Fibroblast of pulmonary artery (primary cell): ENCODE measurements at regions not wholly inside any gene's neighbourhood (a gene's known extent, or its start where the extent isn't known, plus 50 kb on each side); places are given as distances from the start of the nearest gene placed in this dataset.
A peak's percentile ranks its signal among the peaks of the same experiment; 100 is the strongest.

ENCODE experiments used
- DNase-seq: peaks from one replicate; pipeline ENCODE4 v3.0.0-alpha.2; 2010; ENCODE audit warnings: low read depth
- H3K4me3 ChIP-seq: replicated peaks from 2 replicates; pipeline ENCODE4 v1.5.1; 2011; ENCODE audit warnings: low read depth, mild to moderate bottlenecking, control low read depth, low read length, moderate library complexity
- CTCF ChIP-seq: IDR thresholded peaks from 2 replicates; pipeline ENCODE4 v1.5.1; 2011; ENCODE audit warnings: mild to moderate bottlenecking, control low read depth, low read length, inconsistent platforms; ENCODE audit errors: missing control alignments

- DNase-seq: no peak
- no peak overlapping the region for H3K4me3 ChIP-seq
- TF ChIP-seq CTCF: no peak
These were observed 479.7 kb downstream of the TXNL1 start for GRCh38 chr18:56158676-56159075.

GRCh38 chr18:56157541-56157940, 480.9 kb downstream of the TXNL1 start:
- DNase-seq: no peak
- no peak for TF ChIP-seq CTCF
- no peak overlapping the region for H3K4me3 ChIP-seq

- DNase-seq: no peak
- no peak for TF ChIP-seq CTCF
- H3K4me3 ChIP-seq: no peak overlapping the region
These were observed 485.7 kb downstream of the TXNL1 start for GRCh38 chr18:56152551-56153310.

- DNase-seq: peak; percentile 35
- no peak overlapping the region for H3K4me3 ChIP-seq
- TF ChIP-seq CTCF: no peak
These were observed 490.0 kb downstream of the TXNL1 start for GRCh38 chr18:56148373-56148772.

- H3K4me3 ChIP-seq: no peak overlapping the region
- TF ChIP-seq CTCF: no peak
These were observed 491.8 kb downstream of the TXNL1 start for GRCh38 chr18:56146565-56146964.

GRCh38 chr18:56142001-56142400, 496.4 kb downstream of the TXNL1 start:
- TF ChIP-seq CTCF: no peak
- no peak overlapping the region for H3K4me3 ChIP-seq
- DNase-seq: no peak

More at GRCh38 chr18:56146565-56146964, 491.8 kb downstream of the TXNL1 start:
- DNase-seq: no peak

- no peak overlapping the region for H3K4me3 ChIP-seq
- no peak for TF ChIP-seq CTCF
- peak; percentile 46 for DNase-seq
These were observed 498.6 kb downstream of the TXNL1 start for GRCh38 chr18:56139792-56140254.
